ENCODE measurements at regions not wholly inside any gene's neighbourhood (a gene's known extent, or its start where the extent isn't known, plus 50 kb on each side); places are given as distances from the start of the nearest gene placed in this dataset.

GRCh38 chr12:131553096-131553777 is 157.7 kb upstream of the SFSWAP start (continued):
- TF ChIP-seq ASH1L (IDR thresholded peaks at IDR 0.05; ENCODE audit: borderline replicate concordance, low read depth, partially characterized antibody) = no peak
- no peak for TF ChIP-seq TSC22D4 (tag; IDR thresholded peaks at IDR 0.05)
- no peak for TF ChIP-seq MAZ (CRISPR knock-in tag; conservative IDR thresholded peaks at IDR 0.05 in 1 of 2, IDR thresholded peaks at IDR 0.05 in 1 of 2)
- no peak for TF ChIP-seq ZNF609 (CRISPR knock-in tag; IDR thresholded peaks at IDR 0.05; ENCODE audit: borderline replicate concordance)
- no peak for TF ChIP-seq PURB (CRISPR knock-in tag; IDR thresholded peaks at IDR 0.05; ENCODE audit: low read depth)
- no peak for TF ChIP-seq ZBTB8A (IDR thresholded peaks at IDR 0.05; ENCODE audit: partially characterized antibody)
- no peak for TF ChIP-seq NCOA1 (IDR thresholded peaks at IDR 0.05; ENCODE audit: low read depth)
- no peak for TF ChIP-seq ZNF124 (CRISPR knock-in tag; IDR thresholded peaks at IDR 0.05)
- no peak for TF ChIP-seq THRB (CRISPR knock-in tag; conservative IDR thresholded peaks at IDR 0.05)
- no peak for TF ChIP-seq ILF3 (IDR thresholded peaks at IDR 0.05; ENCODE audit: borderline replicate concordance)
- TF ChIP-seq E2F4 (CRISPR knock-in tag; IDR thresholded peaks at IDR 0.05; ENCODE audit: low read depth) = no peak
- TF ChIP-seq YBX1 (IDR thresholded peaks at IDR 0.05) = no peak
- no peak for TF ChIP-seq ZNF274 (IDR thresholded peaks at IDR 0.05; ENCODE audit: borderline replicate concordance, low read depth, low read length)
- TF ChIP-seq ZNF174 (CRISPR knock-in tag; IDR thresholded peaks at IDR 0.05) = no peak
- no peak for TF ChIP-seq HBP1 (CRISPR knock-in tag; IDR thresholded peaks at IDR 0.05)
- TF ChIP-seq ETS1 (conservative IDR thresholded peaks at IDR 0.05; ENCODE audit: control insufficient read depth, low read depth, low read length) = no peak
- TF ChIP-seq RHOXF2B (CRISPR knock-in tag; conservative IDR thresholded peaks at IDR 0.05) = no peak
- TF ChIP-seq ZFP36 (IDR thresholded peaks at IDR 0.05; ENCODE audit: low read depth, low read length, partially characterized antibody) = no peak
- TF ChIP-seq FOXJ3 (CRISPR knock-in tag; IDR thresholded peaks at IDR 0.05) = no peak
